OCI-LY3 (cell line): ENCODE measurements at regions not wholly inside any gene's neighbourhood (a gene's known extent, or its start where the extent isn't known, plus 50 kb on each side); places are given as distances from the start of the nearest gene placed in this dataset.

Experiments
- CTCF ChIP-seq: fragments of 200-600, 300-600 bp; sonication (generic); IDR thresholded peaks from 2 replicates; pipeline ENCODE4 v1.5.1; 2014; ENCODE audit warnings: antibody characterized with exemption, low read length, low read depth
- EZH2phosphoT487 ChIP-seq: fragments of 200-600 bp; shearing (Covaris generic); IDR thresholded peaks from 2 replicates; pipeline ENCODE4 v1.6.1; 2018; ENCODE audit warnings: antibody characterized with exemption, mixed run types, low read depth

- TF ChIP-seq CTCF (no peak), EZH2phosphoT487 (no peak)
These were observed 133.8 kb upstream of the NKX1-1 start for GRCh38 chr4:1539859-1540600.
